Vagina (tissue), 2 donors: ENCODE measurements at regions not wholly inside any gene's neighbourhood (a gene's known extent, or its start where the extent isn't known, plus 50 kb on each side); places are given as distances from the start of the nearest gene placed in this dataset.

Experiments
- DNase-seq, 2 donors: peaks; one replicate each; pipeline ENCODE4 v3.0.0-alpha.2; 2017; ENCODE audit errors: extremely low spot score in 2 of 2
- H3K27ac ChIP-seq: fragments of 200-600 bp; sonication (generic); one replicate; pipeline ENCODE4 v1.5.1; 2019
- H3K27me3 ChIP-seq: fragments of 200-600 bp; sonication (generic); one replicate; pipeline ENCODE4 v1.5.1; 2019
- H3K36me3 ChIP-seq, 2 donors: fragments of 200-600 bp; sonication (generic); one replicate each; pipeline ENCODE4 v1.5.1; 2017 to 2019
- H3K4me1 ChIP-seq: fragments of 200-600 bp; sonication (generic); one replicate; pipeline ENCODE4 v1.5.1; 2019
- H3K4me3 ChIP-seq, 2 donors: fragments of 200-600 bp; sonication (generic); 1 replicate in 1 of 2; 2 replicates in 1 of 2; pipeline ENCODE4 v1.5.1; 2016 to 2019
- H3K9me3 ChIP-seq: fragments of 200-600 bp; sonication (generic); one replicate; pipeline ENCODE4 v1.5.1; 2019
- POLR2A ChIP-seq, 2 donors: fragments of 450-650 bp; IDR thresholded peaks; one replicate each; pipeline ENCODE4 v1.6.1; 2017; ENCODE audit warnings: antibody characterized with exemption in 2 of 2, mild to moderate bottlenecking in 2 of 2, moderate library complexity in 2 of 2
- POLR2AphosphoS5 ChIP-seq, 2 donors: sonication (generic); formaldehyde crosslinking; IDR thresholded peaks; one replicate each; pipeline ENCODE4 v1.9.0; 2017; ENCODE audit warnings: antibody characterized with exemption in 2 of 2, mild to moderate bottlenecking in 2 of 2, low read depth in 1 of 2; ENCODE audit not compliant: insufficient read depth in 1 of 2
- intact Hi-C: fragments of 100-400 bp; cut with DNase I; formaldehyde crosslinking; loops from one replicate; pipeline ENCODE4 v1.15.1; 2023
- TF ChIP-seq, protein P1 (sequence below), 3 experiments: fragments of 450-650 bp in 2 of 3; fragments of 200-600 bp in 1 of 3; sonication (generic) in 1 of 3; IDR thresholded peaks; one replicate each; pipeline ENCODE4 v1.5.1; 2017 to 2019; ENCODE audit warnings: antibody characterized with exemption in 3 of 3, mild to moderate bottlenecking in 2 of 3, moderate library complexity in 2 of 3

DNA sequence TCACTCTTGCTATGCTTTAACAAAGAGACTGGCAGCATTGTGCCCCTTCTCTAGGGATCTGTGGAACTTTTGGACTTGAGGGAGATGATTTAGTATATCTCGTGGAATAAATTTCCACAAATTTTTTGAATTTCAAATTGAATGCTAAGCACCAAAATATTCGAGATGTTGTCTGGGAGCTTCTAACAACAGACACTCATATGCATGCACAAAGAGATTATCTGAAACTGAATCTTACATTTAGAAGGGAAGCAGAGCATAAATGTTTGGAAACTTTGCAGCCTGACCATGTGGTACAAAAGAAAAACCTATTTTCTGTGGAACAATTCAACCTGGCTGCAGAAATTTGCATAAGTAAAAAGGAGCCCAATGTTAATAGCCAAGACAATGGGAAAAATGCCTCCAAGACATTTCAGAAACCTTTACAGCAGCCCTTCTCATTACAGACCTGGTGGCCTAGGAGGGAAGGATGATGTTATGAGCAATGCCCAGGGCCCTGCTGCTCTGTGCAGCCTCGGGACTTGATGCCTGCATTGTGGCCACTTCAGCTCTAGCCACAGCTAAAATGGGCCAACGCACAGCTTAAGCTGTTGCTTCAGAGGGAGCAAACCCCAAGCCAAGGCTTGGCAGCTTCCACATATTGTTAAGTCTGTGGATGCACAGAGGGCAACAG is 285.8 kb upstream of the FAM174A start:
- intact Hi-C loops = no loop called here
- no peak for TF ChIP-seq POLR2A (IDR thresholded peaks at IDR 0.05)
- Histone ChIP-seq H3K27me3 (no peaks in the 10 kb centered on the region), H3K9me3 (no peaks in the 10 kb centered on the region), H3K36me3 (no peaks in the 10 kb centered on the region), H3K4me3 (no peak overlapping the region), H3K4me1 (no peaks in the 10 kb centered on the region), H3K27ac (no peak overlapping the region)
- DNase-seq = no peak

DNA sequence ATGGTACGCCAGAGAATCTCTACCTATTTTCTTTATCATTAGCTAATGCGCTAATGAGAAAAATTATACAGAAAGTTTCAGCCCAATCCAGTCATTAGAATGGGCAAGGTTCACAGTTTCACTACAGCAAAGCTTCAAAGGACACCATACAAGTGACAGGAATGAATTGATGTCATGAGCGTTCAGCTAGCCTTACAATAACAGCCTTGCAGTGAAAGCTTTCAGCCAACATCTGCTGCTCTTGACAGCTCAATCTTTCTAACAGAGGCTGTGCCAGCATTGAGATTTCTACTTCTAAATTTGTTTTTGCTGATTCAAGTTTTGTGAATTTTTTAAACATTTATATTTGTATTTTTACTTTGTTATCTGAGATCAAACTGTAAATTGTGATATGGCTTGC is 302.4 kb upstream of the FAM174A start:
- Histone ChIP-seq H3K27ac (no peak overlapping the region), H3K27me3 (no peaks in the 10 kb centered on the region), H3K4me1 (no peaks in the 10 kb centered on the region), H3K4me3 (no peak overlapping the region), H3K36me3 (no peaks in the 10 kb centered on the region), H3K9me3 (no peaks in the 10 kb centered on the region)
- DNase-seq = no peak
- TF ChIP-seq POLR2A (IDR thresholded peaks at IDR 0.05) = no peak
- TF ChIP-seq POLR2AphosphoS5 (IDR thresholded peaks at IDR 0.05; ENCODE audit: insufficient read depth in 1 of 2, low read depth in 1 of 2) = no peak
- TF ChIP-seq, protein P1, sequence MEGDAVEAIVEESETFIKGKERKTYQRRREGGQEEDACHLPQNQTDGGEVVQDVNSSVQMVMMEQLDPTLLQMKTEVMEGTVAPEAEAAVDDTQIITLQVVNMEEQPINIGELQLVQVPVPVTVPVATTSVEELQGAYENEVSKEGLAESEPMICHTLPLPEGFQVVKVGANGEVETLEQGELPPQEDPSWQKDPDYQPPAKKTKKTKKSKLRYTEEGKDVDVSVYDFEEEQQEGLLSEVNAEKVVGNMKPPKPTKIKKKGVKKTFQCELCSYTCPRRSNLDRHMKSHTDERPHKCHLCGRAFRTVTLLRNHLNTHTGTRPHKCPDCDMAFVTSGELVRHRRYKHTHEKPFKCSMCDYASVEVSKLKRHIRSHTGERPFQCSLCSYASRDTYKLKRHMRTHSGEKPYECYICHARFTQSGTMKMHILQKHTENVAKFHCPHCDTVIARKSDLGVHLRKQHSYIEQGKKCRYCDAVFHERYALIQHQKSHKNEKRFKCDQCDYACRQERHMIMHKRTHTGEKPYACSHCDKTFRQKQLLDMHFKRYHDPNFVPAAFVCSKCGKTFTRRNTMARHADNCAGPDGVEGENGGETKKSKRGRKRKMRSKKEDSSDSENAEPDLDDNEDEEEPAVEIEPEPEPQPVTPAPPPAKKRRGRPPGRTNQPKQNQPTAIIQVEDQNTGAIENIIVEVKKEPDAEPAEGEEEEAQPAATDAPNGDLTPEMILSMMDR (IDR thresholded peaks at IDR 0.05) = no peak
- intact Hi-C loops = no loop called here

DNA sequence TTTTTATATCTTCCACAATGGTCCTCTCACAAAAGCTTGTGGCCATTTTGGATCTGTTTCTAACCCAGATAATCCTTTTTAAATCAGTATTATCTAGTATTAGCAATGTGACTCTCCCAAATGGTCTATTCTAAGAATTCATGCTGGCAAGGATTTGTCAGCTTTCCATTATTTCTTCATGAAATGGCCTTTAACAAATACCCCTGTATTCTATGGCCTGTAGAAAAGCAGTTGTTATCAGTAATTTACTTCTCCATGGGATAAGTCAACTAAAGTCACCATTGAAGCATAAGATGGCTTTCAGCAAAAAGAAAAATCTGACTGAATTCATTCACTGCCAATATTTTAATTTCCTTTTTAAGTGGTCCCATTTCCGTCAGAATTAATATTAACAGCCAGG is 346.4 kb upstream of the FAM174A start:
- no peak for DNase-seq
- no peaks in the 10 kb centered on the region for H3K4me1 ChIP-seq
- no peak overlapping the region for H3K4me3 ChIP-seq
- TF ChIP-seq POLR2AphosphoS5 (IDR thresholded peaks at IDR 0.05; ENCODE audit: insufficient read depth in 1 of 2, low read depth in 1 of 2) (no peak), POLR2A (IDR thresholded peaks at IDR 0.05) (no peak)
- TF ChIP-seq, protein P1 (IDR thresholded peaks at IDR 0.05) = no peak
- H3K36me3 ChIP-seq = no peaks in the 10 kb centered on the region
- intact Hi-C loops = no loop called here
- H3K9me3 ChIP-seq = no peaks in the 10 kb centered on the region
- H3K27ac ChIP-seq = no peak overlapping the region
- no peaks in the 10 kb centered on the region for H3K27me3 ChIP-seq

DNA sequence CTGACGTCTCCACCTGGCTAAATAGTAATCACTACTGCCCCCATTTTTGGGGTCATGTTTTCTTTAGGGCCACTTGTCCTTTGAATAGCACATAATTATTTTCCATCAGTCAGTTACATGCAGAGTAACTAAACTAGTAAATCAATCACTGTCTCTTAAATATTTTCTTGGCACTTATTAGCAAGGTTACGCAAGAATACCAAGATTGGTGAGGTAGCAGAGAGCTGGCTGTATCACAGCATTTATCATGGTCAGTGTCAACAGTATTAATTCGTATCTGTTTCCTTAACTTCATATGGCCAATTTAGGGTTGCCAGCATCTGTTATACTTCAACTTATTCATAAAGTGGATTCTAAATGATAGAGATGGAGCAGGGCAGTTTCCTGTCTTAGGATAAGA is 346.8 kb upstream of the FAM174A start:
- TF ChIP-seq POLR2AphosphoS5 (IDR thresholded peaks at IDR 0.05; ENCODE audit: insufficient read depth in 1 of 2, low read depth in 1 of 2) = no peak
- TF ChIP-seq, protein P1 (IDR thresholded peaks at IDR 0.05) = no peak
- TF ChIP-seq POLR2A (IDR thresholded peaks at IDR 0.05) = no peak
- Histone ChIP-seq H3K27me3 (no peaks in the 10 kb centered on the region), H3K9me3 (no peaks in the 10 kb centered on the region), H3K4me1 (no peaks in the 10 kb centered on the region), H3K4me3 (no peak overlapping the region), H3K27ac (no peak overlapping the region), H3K36me3 (no peaks in the 10 kb centered on the region)
- intact Hi-C loops = no loop called here
- DNase-seq = no peak

DNA sequence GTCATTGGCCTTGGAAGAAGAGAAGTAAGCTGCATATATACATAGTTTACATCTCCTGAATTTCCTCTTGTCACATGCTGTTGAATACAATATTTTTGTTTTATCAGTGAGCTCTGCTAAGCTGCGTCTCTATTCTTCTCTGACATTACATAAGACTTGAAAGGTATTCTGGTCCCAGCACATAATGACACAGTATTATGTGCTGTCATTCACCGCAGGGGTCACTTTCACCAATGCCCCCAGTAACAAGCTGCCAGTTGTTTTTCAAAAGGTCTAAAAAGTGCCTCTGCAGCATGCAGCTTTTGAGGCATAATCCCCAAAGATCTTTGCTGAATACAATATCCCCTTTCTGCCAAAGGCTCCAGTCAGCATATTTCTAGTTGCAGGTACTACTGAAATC is 349.0 kb upstream of the FAM174A start:
- Histone ChIP-seq H3K27ac (no peak overlapping the region), H3K4me1 (no peaks in the 10 kb centered on the region), H3K36me3 (no peaks in the 10 kb centered on the region), H3K9me3 (no peaks in the 10 kb centered on the region), H3K27me3 (no peaks in the 10 kb centered on the region), H3K4me3 (no peak overlapping the region)
- intact Hi-C loops = no loop called here
- no peak for DNase-seq
- no peak for TF ChIP-seq POLR2A (IDR thresholded peaks at IDR 0.05)
- no peak for TF ChIP-seq POLR2AphosphoS5 (IDR thresholded peaks at IDR 0.05; ENCODE audit: insufficient read depth in 1 of 2, low read depth in 1 of 2)

DNA sequence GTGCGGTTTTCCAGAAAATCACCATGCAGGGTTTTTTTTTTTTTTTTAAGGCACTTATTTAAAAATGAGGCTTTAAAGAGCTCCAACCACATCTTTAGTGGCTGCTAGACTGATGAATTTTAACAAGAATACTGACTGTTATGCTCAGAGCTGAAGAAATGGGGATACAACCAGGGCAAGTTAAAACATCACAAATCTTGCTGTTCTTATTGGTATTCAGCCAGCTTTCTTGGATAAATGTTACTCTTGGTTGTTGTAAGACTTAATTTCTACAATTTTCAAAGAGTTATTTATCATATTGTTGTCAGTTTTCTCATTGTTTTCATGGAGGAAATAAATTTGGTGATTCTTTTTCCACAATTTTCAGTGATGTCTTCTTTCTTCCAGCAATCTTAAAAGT is 352.8 kb upstream of the FAM174A start:
- no peaks in the 10 kb centered on the region for H3K9me3 ChIP-seq
- DNase-seq = no peak
- no peaks in the 10 kb centered on the region for H3K4me1 ChIP-seq
- H3K4me3 ChIP-seq = no peak overlapping the region
- no peaks in the 10 kb centered on the region for H3K27me3 ChIP-seq
- no peak overlapping the region for H3K27ac ChIP-seq
- no peak for TF ChIP-seq POLR2A (IDR thresholded peaks at IDR 0.05)
- TF ChIP-seq, protein P1 (IDR thresholded peaks at IDR 0.05) = no peak
- TF ChIP-seq POLR2AphosphoS5 (IDR thresholded peaks at IDR 0.05; ENCODE audit: insufficient read depth in 1 of 2, low read depth in 1 of 2) = no peak
- intact Hi-C loops = no loop called here
- H3K36me3 ChIP-seq = no peaks in the 10 kb centered on the region
